Prostate gland (tissue), 2 donors: ENCODE measurements at regions not wholly inside any gene's neighbourhood (a gene's known extent, or its start where the extent isn't known, plus 50 kb on each side); places are given as distances from the start of the nearest gene placed in this dataset.
"Not testable (repeated sequence)": the region's sequence is repeated elsewhere in the genome, so short reads cannot be mapped to it uniquely, and the experiment has no call there.

Experiments
- CTCF ChIP-seq, 4 experiments: fragments of 200-600 bp in 2 of 4; fragments of 450-650 bp in 2 of 4; sonication (generic) in 2 of 4; IDR thresholded peaks; 1 replicate in 3 of 4; 2 replicates in 1 of 4; pipeline ENCODE4 v1.5.1; 2016 to 2019; ENCODE audit warnings: antibody characterized with exemption in 4 of 4, mild to moderate bottlenecking in 2 of 4, moderate library complexity in 2 of 4
- POLR2A ChIP-seq: fragments of 450-650 bp; IDR thresholded peaks from one replicate; pipeline ENCODE4 v1.6.1; 2016; ENCODE audit warnings: antibody characterized with exemption, mild to moderate bottlenecking
- POLR2AphosphoS5 ChIP-seq: sonication (generic); formaldehyde crosslinking; IDR thresholded peaks from one replicate; pipeline ENCODE4 v1.6.1; 2017; ENCODE audit warnings: antibody characterized with exemption

- not testable (repeated sequence) for TF ChIP-seq POLR2AphosphoS5; POLR2A; CTCF (IDR thresholded peaks at IDR 0.05)
These were observed 192.9 kb downstream of the SPDYE17 start for GRCh38 chr7:76839214-76839613.
